HepG2 (cell line): ENCODE measurements at regions not wholly inside any gene's neighbourhood (a gene's known extent, or its start where the extent isn't known, plus 50 kb on each side); places are given as distances from the start of the nearest gene placed in this dataset.

Source experiments
- ATAC-seq: fragments of 200-7000 bp; cut with Tn5 transposase; 3 replicates; pipeline ENCODE4 v1.9.1; 2020; ENCODE audit warnings: mild to moderate bottlenecking, moderate library complexity
- BruUV-seq: library from RNA; stranded (reverse); fragments of 400-500 nt; replicated peaks from 2 replicates; lab custom pipeline; 2021; lab: Mats Ljungman, UMichigan
- CTCF ChIA-PET: fragments of 300-600 bp; formaldehyde crosslinking; extraction: SDS; loops from one replicate; lab custom pipeline; 2021; ENCODE audit warnings: low total read pairs, inconsistent platforms, low intra/inter-chr PET ratio; lab: Yijun Ruan, JAX
- POLR2A ChIA-PET: fragments of 350-600 bp; sonication (Branson Sonifier 250); formaldehyde crosslinking; loops from one replicate; lab custom pipeline; 2020; ENCODE audit warnings: antibody characterized with exemption, inconsistent platforms; lab: Yijun Ruan, JAX
- DNase-seq: peaks from one replicate; pipeline ENCODE4 v3.0.0-alpha.2; 2015; ENCODE audit warnings: low spot score
- FAIRE-seq: peaks from 3 replicates; lab custom pipeline; 2011; peaks lifted over from hg19 to GRCh38; lab: Jason Lieb, UNC
- H2AFZ ChIP-seq: one replicate; pipeline ENCODE4 v1.6.1; 2011; ENCODE audit warnings: low read length, inconsistent platforms
- H3K27ac ChIP-seq: fragments of 300-600 bp; 3 replicates; pipeline ENCODE4 v1.8.0; 2011; ENCODE audit warnings: mixed run types, mild to moderate bottlenecking, mixed read lengths, low read length, inconsistent platforms; ENCODE audit not compliant: insufficient read depth; ENCODE audit errors: extremely low read length
- H3K27me3 ChIP-seq, 2 experiments: fragments of 200-600 bp in 1 of 2; 2 replicates in 1 of 2; 3 replicates in 1 of 2; pipeline versions ENCODE4 v1.6.0 to v1.8.0; 2011; ENCODE audit warnings: low read length in 2 of 2, mild to moderate bottlenecking in 2 of 2, moderate library complexity in 2 of 2, inconsistent platforms in 1 of 2; ENCODE audit not compliant: insufficient read depth in 2 of 2, control insufficient read depth in 1 of 2
- H3K36me3 ChIP-seq, 2 experiments: fragments of 200-600 bp in 1 of 2; replicated peaks in 1 of 2; 2 replicates in 1 of 2; 3 replicates in 1 of 2; pipeline versions ENCODE4 v1.5.1 to v1.8.0; 2011; ENCODE audit warnings: low read length in 2 of 2, inconsistent platforms in 1 of 2; ENCODE audit not compliant: insufficient read depth in 2 of 2, control insufficient read depth in 1 of 2
- H3K4me1 ChIP-seq: 2 replicates; pipeline ENCODE4 v1.5.1; 2012; ENCODE audit warnings: low read length, inconsistent platforms; ENCODE audit not compliant: insufficient read depth
- H3K4me2 ChIP-seq: 2 replicates; pipeline ENCODE4 v1.6.0; 2011; ENCODE audit warnings: low read depth, low read length, inconsistent platforms
- H3K4me3 ChIP-seq, 3 experiments: fragments of 200-600 bp in 1 of 3; sonication (generic), shearing (Covaris generic) in 1 of 3; replicated peaks in 1 of 3; 2 replicates each; pipeline ENCODE4 v1.5.1; 2011 to 2016; ENCODE audit warnings: low read length in 3 of 3, inconsistent platforms in 2 of 3, low read depth in 2 of 3, mild to moderate bottlenecking in 2 of 3, control low read depth in 1 of 3, mixed read lengths in 1 of 3; ENCODE audit not compliant: insufficient read depth in 1 of 3
- H3K79me2 ChIP-seq: one replicate; pipeline ENCODE4 v1.6.1; 2011; ENCODE audit warnings: low read length, inconsistent platforms; ENCODE audit not compliant: insufficient read depth
- H3K9ac ChIP-seq: 2 replicates; pipeline ENCODE4 v1.6.0; 2011; ENCODE audit warnings: mild to moderate bottlenecking, low read depth, low read length, inconsistent platforms; ENCODE audit not compliant: insufficient read depth
- H3K9me3 ChIP-seq: 2 replicates; pipeline ENCODE4 v1.5.1; 2012; ENCODE audit warnings: mild to moderate bottlenecking, low read length
- H4K20me1 ChIP-seq: 2 replicates; pipeline ENCODE4 v1.6.0; 2011; ENCODE audit warnings: inconsistent platforms, mild to moderate bottlenecking, low read length, moderate library complexity; ENCODE audit not compliant: insufficient read depth
- MIER2 ChIP-seq: IDR thresholded peaks from 2 replicates; pipeline ENCODE4 v1.6.1; 2016; ENCODE audit warnings: missing biosample characterization, missing genetic modification reagents
- RBM39 ChIP-seq: fragments of 200-400 bp; formaldehyde crosslinking; IDR thresholded peaks from one replicate; pipeline ENCODE4 v1.6.1; 2018; ENCODE audit warnings: antibody characterized with exemption, mild to moderate bottlenecking, low read depth, low read length; ENCODE audit not compliant: poor library complexity, severe bottlenecking
- ZNF329 ChIP-seq: sonication (generic); formaldehyde crosslinking; IDR thresholded peaks from 2 replicates; pipeline ENCODE4 v1.9.0; 2021; ENCODE audit warnings: low read depth, mild to moderate bottlenecking, missing genetic modification reagents
- ZNF543 ChIP-seq: sonication (generic); formaldehyde crosslinking; IDR thresholded peaks from 2 replicates; pipeline ENCODE4 v1.4.0; 2020; ENCODE audit warnings: mild to moderate bottlenecking, missing genetic modification reagents
- WGBS: methylation state at CpG from one replicate; pipeline ENCODE4 v1.1.6; 2017; ENCODE audit warnings: low lambda C conversion rate; 5-methylcytosine and 5-hydroxymethylcytosine counted together
- in situ Hi-C: cut with HindIII; loops from 2 replicates; pipeline ENCODE4 v1.10.0; 2017; ENCODE audit warnings: low pct_unique_long_range_greater_than_20kb; ENCODE audit not compliant: extremely low pct_ligation_motif_present
- intact Hi-C: fragments of 100-400 bp; cut with micrococcal nuclease; formaldehyde crosslinking; loops from one replicate; pipeline ENCODE4 v1.10.0; 2022; ENCODE audit not compliant: unreplicated experiment
- TF ChIP-seq, protein P1 (sequence below), 2 experiments: IDR thresholded peaks; 2 replicates each; pipeline ENCODE4 v1.6.1; 2011 to 2012; ENCODE audit warnings: low read length in 2 of 2, borderline replicate concordance in 1 of 2, low read depth in 1 of 2, mild to moderate bottlenecking in 1 of 2, moderate library complexity in 1 of 2

DNA sequence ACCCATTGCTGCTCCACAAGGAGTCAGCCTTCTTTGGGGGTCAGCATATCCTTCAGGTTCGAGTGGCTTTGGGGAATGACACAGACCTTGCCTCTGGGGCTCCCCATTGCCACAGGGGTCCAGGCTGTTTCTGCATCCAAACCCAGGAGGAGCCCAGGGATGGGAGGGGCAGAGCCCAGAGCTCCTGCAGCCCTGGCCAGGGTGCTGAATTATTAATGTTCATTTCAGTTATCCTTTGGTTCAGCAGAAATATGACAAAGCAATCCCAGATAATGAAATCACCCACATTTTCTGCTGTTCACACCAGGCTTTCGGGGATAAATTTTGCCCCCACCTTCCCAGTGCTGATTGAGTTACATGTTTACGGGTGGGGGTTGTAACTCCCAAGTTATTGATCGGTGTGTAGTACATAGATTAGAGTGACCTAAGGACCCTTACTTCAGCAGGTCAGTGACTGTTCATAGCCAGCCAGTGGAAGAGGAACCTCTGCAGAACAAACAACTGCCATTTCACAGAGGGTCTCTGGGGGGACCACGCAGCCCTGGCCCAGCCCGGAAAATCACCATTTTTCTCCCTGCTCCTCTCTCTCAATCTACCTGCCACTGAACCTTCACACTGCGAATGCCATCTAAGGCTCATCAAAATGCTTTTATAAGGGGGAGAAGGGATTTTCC is 240.3 kb upstream of the N4BP1 start:
- 15% methylated on average over 7 of the region's 7 CpGs for WGBS
- Histone ChIP-seq H3K36me3 (no peaks in the 10 kb centered on the region), H4K20me1 (no peaks in the 10 kb centered on the region), H3K4me1 (no peaks in the 10 kb centered on the region), H2AFZ (no peak overlapping the region), H3K27ac (no peak overlapping the region), H3K4me2 (no peak overlapping the region), H3K79me2 (no peaks in the 10 kb centered on the region), H3K9me3 (no peaks in the 10 kb centered on the region), H3K4me3 (no peak overlapping the region), H3K9ac (no peak overlapping the region), H3K27me3 (peaks cover 0 to 4% of the 10 kb centered on the region in 2 experiments; a peak in 1 of 5 replicates)
- ChIA-PET POLR2A (no interaction called here), CTCF (no interaction called here)
- ATAC-seq (no peak), DNase-seq (no peak), FAIRE-seq (no peak)
- no TSS peak for BruUV-seq
- intact Hi-C loops (no loop called here), in situ Hi-C loops (no loop called here)
- TF ChIP-seq RBM39 (no peak), MIER2 (CRISPR knock-in tag) (peak; percentile 67; the same call in 1 of the 2 replicates), ZNF543 (CRISPR knock-in tag) (no peak), ZNF329 (CRISPR knock-in tag) (no peak)
- TF ChIP-seq, protein P1, sequence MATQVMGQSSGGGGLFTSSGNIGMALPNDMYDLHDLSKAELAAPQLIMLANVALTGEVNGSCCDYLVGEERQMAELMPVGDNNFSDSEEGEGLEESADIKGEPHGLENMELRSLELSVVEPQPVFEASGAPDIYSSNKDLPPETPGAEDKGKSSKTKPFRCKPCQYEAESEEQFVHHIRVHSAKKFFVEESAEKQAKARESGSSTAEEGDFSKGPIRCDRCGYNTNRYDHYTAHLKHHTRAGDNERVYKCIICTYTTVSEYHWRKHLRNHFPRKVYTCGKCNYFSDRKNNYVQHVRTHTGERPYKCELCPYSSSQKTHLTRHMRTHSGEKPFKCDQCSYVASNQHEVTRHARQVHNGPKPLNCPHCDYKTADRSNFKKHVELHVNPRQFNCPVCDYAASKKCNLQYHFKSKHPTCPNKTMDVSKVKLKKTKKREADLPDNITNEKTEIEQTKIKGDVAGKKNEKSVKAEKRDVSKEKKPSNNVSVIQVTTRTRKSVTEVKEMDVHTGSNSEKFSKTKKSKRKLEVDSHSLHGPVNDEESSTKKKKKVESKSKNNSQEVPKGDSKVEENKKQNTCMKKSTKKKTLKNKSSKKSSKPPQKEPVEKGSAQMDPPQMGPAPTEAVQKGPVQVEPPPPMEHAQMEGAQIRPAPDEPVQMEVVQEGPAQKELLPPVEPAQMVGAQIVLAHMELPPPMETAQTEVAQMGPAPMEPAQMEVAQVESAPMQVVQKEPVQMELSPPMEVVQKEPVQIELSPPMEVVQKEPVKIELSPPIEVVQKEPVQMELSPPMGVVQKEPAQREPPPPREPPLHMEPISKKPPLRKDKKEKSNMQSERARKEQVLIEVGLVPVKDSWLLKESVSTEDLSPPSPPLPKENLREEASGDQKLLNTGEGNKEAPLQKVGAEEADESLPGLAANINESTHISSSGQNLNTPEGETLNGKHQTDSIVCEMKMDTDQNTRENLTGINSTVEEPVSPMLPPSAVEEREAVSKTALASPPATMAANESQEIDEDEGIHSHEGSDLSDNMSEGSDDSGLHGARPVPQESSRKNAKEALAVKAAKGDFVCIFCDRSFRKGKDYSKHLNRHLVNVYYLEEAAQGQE (IDR thresholded peaks at IDR 0.05; ENCODE audit: borderline replicate concordance in 1 of 2, low read depth in 1 of 2, low read length in 2 of 2), result peak; percentile 27 to 86
